Activated CD8-positive, alpha-beta memory T cell treated with anti-CD3 and anti-CD28 coated beads, Interleukin-2, amount 50 U/mL, for 24 hours (primary cell): ENCODE measurements at regions not wholly inside any gene's neighbourhood (a gene's known extent, or its start where the extent isn't known, plus 50 kb on each side); places are given as distances from the start of the nearest gene placed in this dataset.

Source experiments
- DNase-seq: peaks from one replicate; pipeline ENCODE4 v3.0.0-alpha.2; 2020; ENCODE audit errors: extremely low read depth

GRCh38 chr13:95447814-95448213 lies 104.7 kb upstream of the CLDN10 start:
- no peak for DNase-seq

GRCh38 chr13:95451656-95452055 lies 100.9 kb upstream of the CLDN10 start:
- no peak for DNase-seq

GRCh38 chr13:95452375-95452774 lies 100.1 kb upstream of the CLDN10 start:
- DNase-seq = no peak

GRCh38 chr13:95455782-95456181 lies 96.7 kb upstream of the CLDN10 start:
- DNase-seq = no peak

- no peak for DNase-seq
Measured at GRCh38 chr13:95456815-95457214, 95.7 kb upstream of the CLDN10 start.

- no peak for DNase-seq
Measured at GRCh38 chr13:95457294-95457693, 95.2 kb upstream of the CLDN10 start.

GRCh38 chr13:95462801-95463200 lies 89.7 kb upstream of the CLDN10 start:
- no peak for DNase-seq

- DNase-seq = no peak
Measured at GRCh38 chr13:95463531-95463930, 89.0 kb upstream of the CLDN10 start.

GRCh38 chr13:95470574-95471366 lies 81.8 kb upstream of the CLDN10 start:
- no peak for DNase-seq

- DNase-seq = no peak
Measured at GRCh38 chr13:95471960-95472359, 80.6 kb upstream of the CLDN10 start.

GRCh38 chr13:95474992-95475391 lies 77.5 kb upstream of the CLDN10 start:
- DNase-seq = no peak

- DNase-seq = no peak
Measured at GRCh38 chr13:95477187-95477586, 75.3 kb upstream of the CLDN10 start.

GRCh38 chr13:95479731-95480130 lies 72.8 kb upstream of the CLDN10 start:
- DNase-seq = no peak

GRCh38 chr13:95480131-95480545 lies 72.4 kb upstream of the CLDN10 start:
- no peak for DNase-seq

- DNase-seq = no peak
Measured at GRCh38 chr13:95480791-95481780, 71.4 kb upstream of the CLDN10 start.

- DNase-seq = no peak
Measured at GRCh38 chr13:95484052-95484451, 68.5 kb upstream of the CLDN10 start.

GRCh38 chr13:95485045-95485517 lies 67.4 kb upstream of the CLDN10 start:
- DNase-seq = no peak

- DNase-seq = no peak
Measured at GRCh38 chr13:95485518-95486144, 66.9 kb upstream of the CLDN10 start.

GRCh38 chr13:95492044-95492801 lies 60.3 kb upstream of the CLDN10 start:
- no peak for DNase-seq

GRCh38 chr13:95494082-95494681 lies 58.3 kb upstream of the CLDN10 start:
- DNase-seq = no peak

- no peak for DNase-seq
Measured at GRCh38 chr13:95496485-95496884, 56.0 kb upstream of the CLDN10 start.
